A549 (cell line): ENCODE measurements at regions not wholly inside any gene's neighbourhood (a gene's known extent, or its start where the extent isn't known, plus 50 kb on each side); places are given as distances from the start of the nearest gene placed in this dataset.

Experiments
- CTCF ChIP-seq: fragments of >200 bp; sonication (Bioruptor Twin); formaldehyde crosslinking; IDR thresholded peaks from 3 replicates; pipeline ENCODE4 v1.5.1; 2016
- JUN ChIP-seq, 2 experiments: fragments of >200 bp; sonication (Bioruptor Twin); formaldehyde crosslinking; IDR thresholded peaks; 2 replicates in 1 of 2; 3 replicates in 1 of 2; pipeline ENCODE4 v1.6.1; 2016 to 2017
- NFE2L2 ChIP-seq: fragments of 150-350 bp; conservative IDR thresholded peaks from 2 replicates; pipeline ENCODE4 v1.6.1; 2014; ENCODE audit warnings: low read length
- POLR2A ChIP-seq: IDR thresholded peaks from 2 replicates; pipeline ENCODE4 v1.6.1; 2012; ENCODE audit warnings: mild to moderate bottlenecking, low read length
- SREBF2 ChIP-seq: fragments of 450-650 bp; IDR thresholded peaks from 2 replicates; pipeline ENCODE4 v1.6.1; 2014; ENCODE audit warnings: mild to moderate bottlenecking, moderate library complexity

- TF ChIP-seq POLR2A (no peak), NFE2L2 (no peak), SREBF2 (no peak), JUN (IDR thresholded peaks at IDR 0.05) (no peak), CTCF (peak; percentile 42; the same call in 1 of the 3 replicates)
Measured at GRCh38 chr12:74646831-74647230, 109.2 kb downstream of the ATXN7L3B start.
